Type B pancreatic cell (in vitro differentiated cells): ENCODE measurements at regions not wholly inside any gene's neighbourhood (a gene's known extent, or its start where the extent isn't known, plus 50 kb on each side); places are given as distances from the start of the nearest gene placed in this dataset.
A peak's percentile ranks its signal among the peaks of the same experiment; 100 is the strongest.

Experiments used
- DNase-seq: peaks from one replicate; pipeline ENCODE4 v3.0.0; 2021; ENCODE audit warnings: mixed read lengths; ENCODE audit not compliant: unreplicated experiment; ENCODE audit errors: extremely low spot score
- H3K27ac Mint-ChIP-seq: 2 replicates; pipeline ENCODE4 v1.8.0; 2021; ENCODE audit warnings: mild to moderate bottlenecking, mixed read lengths
- H3K27me3 Mint-ChIP-seq: 2 replicates; pipeline ENCODE4 v1.8.0; 2021; ENCODE audit warnings: mixed read lengths
- H3K36me3 Mint-ChIP-seq: 2 replicates; pipeline ENCODE4 v1.8.0; 2021; ENCODE audit warnings: mixed read lengths
- H3K4me1 Mint-ChIP-seq: one replicate; pipeline ENCODE4 v1.8.0; 2021; ENCODE audit warnings: mixed read lengths; ENCODE audit not compliant: unreplicated experiment
- H3K4me3 Mint-ChIP-seq: 2 replicates; pipeline ENCODE4 v1.8.0; 2021; ENCODE audit warnings: mild to moderate bottlenecking, mixed read lengths
- H3K9me3 Mint-ChIP-seq: 2 replicates; pipeline ENCODE4 v1.8.0; 2021; ENCODE audit warnings: mixed read lengths
- CTCF ChIP-seq: fragments of 200-600 bp; sonication (generic); conservative IDR thresholded peaks from 2 replicates; pipeline ENCODE4 v1.5.0; 2021; ENCODE audit warnings: antibody characterized with exemption, mild to moderate bottlenecking

GRCh38 chr15:62929000-62929357 is 113.6 kb upstream of the TPM1 start:
- no peak overlapping the region for H3K27ac Mint-ChIP-seq
- no peak overlapping the region for H3K4me3 Mint-ChIP-seq
- no peaks in the 10 kb centered on the region for H3K27me3 Mint-ChIP-seq
- H3K9me3 Mint-ChIP-seq: peaks cover 14% of the 10 kb centered on the region
- H3K4me1 Mint-ChIP-seq: peaks cover 8% of the 10 kb centered on the region
- DNase-seq: no peak
- no peak for TF ChIP-seq CTCF
- H3K36me3 Mint-ChIP-seq: no peaks in the 10 kb centered on the region

- H3K4me3 Mint-ChIP-seq: no peak overlapping the region
- no peak overlapping the region for H3K27ac Mint-ChIP-seq
- peaks cover 14% of the 10 kb centered on the region for H3K9me3 Mint-ChIP-seq
- no peak for DNase-seq
- H3K27me3 Mint-ChIP-seq: no peaks in the 10 kb centered on the region
- H3K4me1 Mint-ChIP-seq: peaks cover 23% of the 10 kb centered on the region
- no peak for TF ChIP-seq CTCF
- H3K36me3 Mint-ChIP-seq: no peaks in the 10 kb centered on the region
These were observed 110.9 kb upstream of the TPM1 start for GRCh38 chr15:62931650-62932049.

GRCh38 chr15:62932436-62932835 is 110.1 kb upstream of the TPM1 start:
- H3K9me3 Mint-ChIP-seq: peaks cover 14% of the 10 kb centered on the region
- TF ChIP-seq CTCF: no peak
- peaks cover 23% of the 10 kb centered on the region for H3K4me1 Mint-ChIP-seq
- H3K4me3 Mint-ChIP-seq: no peak overlapping the region
- DNase-seq: no peak
- H3K36me3 Mint-ChIP-seq: no peaks in the 10 kb centered on the region
- H3K27ac Mint-ChIP-seq: no peak overlapping the region
- no peaks in the 10 kb centered on the region for H3K27me3 Mint-ChIP-seq

- no peak overlapping the region for H3K4me3 Mint-ChIP-seq
- H3K36me3 Mint-ChIP-seq: no peaks in the 10 kb centered on the region
- H3K4me1 Mint-ChIP-seq: peaks cover 18% of the 10 kb centered on the region
- no peak overlapping the region for H3K27ac Mint-ChIP-seq
- peaks cover 8% of the 10 kb centered on the region for H3K9me3 Mint-ChIP-seq
- no peaks in the 10 kb centered on the region for H3K27me3 Mint-ChIP-seq
- no peak for TF ChIP-seq CTCF
- DNase-seq: no peak
These were observed 109.2 kb upstream of the TPM1 start for GRCh38 chr15:62933386-62933785.

GRCh38 chr15:62934236-62934971 is 108.1 kb upstream of the TPM1 start:
- H3K27me3 Mint-ChIP-seq: no peaks in the 10 kb centered on the region
- H3K4me3 Mint-ChIP-seq: peak overlapping the region; percentile 38
- no peak for TF ChIP-seq CTCF

More at GRCh38 chr15:62934236-62934971, 108.1 kb upstream of the TPM1 start:
- no peak for DNase-seq
- Mint-ChIP-seq H3K9me3 (peaks cover under 1% of the 10 kb centered on the region), H3K4me1 (peaks cover 15% of the 10 kb centered on the region), H3K27ac (no peak overlapping the region), H3K36me3 (no peaks in the 10 kb centered on the region)
